ENCODE measurements at regions not wholly inside any gene's neighbourhood (a gene's known extent, or its start where the extent isn't known, plus 50 kb on each side); places are given as distances from the start of the nearest gene placed in this dataset.

GRCh38 chr9:18009902-18010301 is 431.0 kb downstream of the SH3GL2 start:
- TF ChIP-seq, protein P1, sequence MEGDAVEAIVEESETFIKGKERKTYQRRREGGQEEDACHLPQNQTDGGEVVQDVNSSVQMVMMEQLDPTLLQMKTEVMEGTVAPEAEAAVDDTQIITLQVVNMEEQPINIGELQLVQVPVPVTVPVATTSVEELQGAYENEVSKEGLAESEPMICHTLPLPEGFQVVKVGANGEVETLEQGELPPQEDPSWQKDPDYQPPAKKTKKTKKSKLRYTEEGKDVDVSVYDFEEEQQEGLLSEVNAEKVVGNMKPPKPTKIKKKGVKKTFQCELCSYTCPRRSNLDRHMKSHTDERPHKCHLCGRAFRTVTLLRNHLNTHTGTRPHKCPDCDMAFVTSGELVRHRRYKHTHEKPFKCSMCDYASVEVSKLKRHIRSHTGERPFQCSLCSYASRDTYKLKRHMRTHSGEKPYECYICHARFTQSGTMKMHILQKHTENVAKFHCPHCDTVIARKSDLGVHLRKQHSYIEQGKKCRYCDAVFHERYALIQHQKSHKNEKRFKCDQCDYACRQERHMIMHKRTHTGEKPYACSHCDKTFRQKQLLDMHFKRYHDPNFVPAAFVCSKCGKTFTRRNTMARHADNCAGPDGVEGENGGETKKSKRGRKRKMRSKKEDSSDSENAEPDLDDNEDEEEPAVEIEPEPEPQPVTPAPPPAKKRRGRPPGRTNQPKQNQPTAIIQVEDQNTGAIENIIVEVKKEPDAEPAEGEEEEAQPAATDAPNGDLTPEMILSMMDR (IDR thresholded peaks at IDR 0.05; ENCODE audit: insufficient read depth, low read length, poor library complexity, severe bottlenecking), result no peak
- no peak for TF ChIP-seq EZH2phosphoT487 (conservative IDR thresholded peaks at IDR 0.05; ENCODE audit: low read length)

Measured in SU-DHL-6 (cell line).